HepG2 (cell line): ENCODE measurements at regions not wholly inside any gene's neighbourhood (a gene's known extent, or its start where the extent isn't known, plus 50 kb on each side); places are given as distances from the start of the nearest gene placed in this dataset.

ENCODE experiments used
- ATAC-seq: fragments of 200-7000 bp; cut with Tn5 transposase; 3 replicates; pipeline ENCODE4 v1.9.1; 2020; ENCODE audit warnings: mild to moderate bottlenecking, moderate library complexity
- BruUV-seq: library from RNA; stranded (reverse); fragments of 400-500 nt; replicated peaks from 2 replicates; lab custom pipeline; 2021; lab: Mats Ljungman, UMichigan
- CTCF ChIA-PET: fragments of 300-600 bp; formaldehyde crosslinking; extraction: SDS; loops from one replicate; lab custom pipeline; 2021; ENCODE audit warnings: low total read pairs, inconsistent platforms, low intra/inter-chr PET ratio; lab: Yijun Ruan, JAX
- POLR2A ChIA-PET: fragments of 350-600 bp; sonication (Branson Sonifier 250); formaldehyde crosslinking; loops from one replicate; lab custom pipeline; 2020; ENCODE audit warnings: antibody characterized with exemption, inconsistent platforms; lab: Yijun Ruan, JAX
- DNase-seq: peaks from one replicate; pipeline ENCODE4 v3.0.0-alpha.2; 2015; ENCODE audit warnings: low spot score
- FAIRE-seq: peaks from 3 replicates; lab custom pipeline; 2011; peaks lifted over from hg19 to GRCh38; lab: Jason Lieb, UNC
- H2AFZ ChIP-seq: one replicate; pipeline ENCODE4 v1.6.1; 2011; ENCODE audit warnings: low read length, inconsistent platforms
- H3K27ac ChIP-seq: fragments of 300-600 bp; 3 replicates; pipeline ENCODE4 v1.8.0; 2011; ENCODE audit warnings: mixed run types, mild to moderate bottlenecking, mixed read lengths, low read length, inconsistent platforms; ENCODE audit not compliant: insufficient read depth; ENCODE audit errors: extremely low read length
- H3K27me3 ChIP-seq, 2 experiments: fragments of 200-600 bp in 1 of 2; 2 replicates in 1 of 2; 3 replicates in 1 of 2; pipeline versions ENCODE4 v1.6.0 to v1.8.0; 2011; ENCODE audit warnings: low read length in 2 of 2, mild to moderate bottlenecking in 2 of 2, moderate library complexity in 2 of 2, inconsistent platforms in 1 of 2; ENCODE audit not compliant: insufficient read depth in 2 of 2, control insufficient read depth in 1 of 2
- H3K36me3 ChIP-seq, 2 experiments: fragments of 200-600 bp in 1 of 2; replicated peaks in 1 of 2; 2 replicates in 1 of 2; 3 replicates in 1 of 2; pipeline versions ENCODE4 v1.5.1 to v1.8.0; 2011; ENCODE audit warnings: low read length in 2 of 2, inconsistent platforms in 1 of 2; ENCODE audit not compliant: insufficient read depth in 2 of 2, control insufficient read depth in 1 of 2
- H3K4me1 ChIP-seq: 2 replicates; pipeline ENCODE4 v1.5.1; 2012; ENCODE audit warnings: low read length, inconsistent platforms; ENCODE audit not compliant: insufficient read depth
- H3K4me2 ChIP-seq: 2 replicates; pipeline ENCODE4 v1.6.0; 2011; ENCODE audit warnings: low read depth, low read length, inconsistent platforms
- H3K4me3 ChIP-seq, 3 experiments: fragments of 200-600 bp in 1 of 3; sonication (generic), shearing (Covaris generic) in 1 of 3; replicated peaks in 1 of 3; 2 replicates each; pipeline ENCODE4 v1.5.1; 2011 to 2016; ENCODE audit warnings: low read length in 3 of 3, inconsistent platforms in 2 of 3, low read depth in 2 of 3, mild to moderate bottlenecking in 2 of 3, control low read depth in 1 of 3, mixed read lengths in 1 of 3; ENCODE audit not compliant: insufficient read depth in 1 of 3
- H3K79me2 ChIP-seq: one replicate; pipeline ENCODE4 v1.6.1; 2011; ENCODE audit warnings: low read length, inconsistent platforms; ENCODE audit not compliant: insufficient read depth
- H3K9ac ChIP-seq: 2 replicates; pipeline ENCODE4 v1.6.0; 2011; ENCODE audit warnings: mild to moderate bottlenecking, low read depth, low read length, inconsistent platforms; ENCODE audit not compliant: insufficient read depth
- H3K9me3 ChIP-seq: 2 replicates; pipeline ENCODE4 v1.5.1; 2012; ENCODE audit warnings: mild to moderate bottlenecking, low read length
- H4K20me1 ChIP-seq: 2 replicates; pipeline ENCODE4 v1.6.0; 2011; ENCODE audit warnings: inconsistent platforms, mild to moderate bottlenecking, low read length, moderate library complexity; ENCODE audit not compliant: insufficient read depth
- ATF4 ChIP-seq, 2 experiments: fragments of 450-650 bp in 1 of 2; sonication (generic) in 1 of 2; formaldehyde crosslinking; IDR thresholded peaks; 2 replicates each; pipeline versions ENCODE4 v1.5.0 to v1.8.0; 2020 to 2022; ENCODE audit warnings: mild to moderate bottlenecking in 1 of 2, missing genetic modification reagents in 1 of 2
- GZF1 ChIP-seq: sonication (generic); formaldehyde crosslinking; IDR thresholded peaks from 2 replicates; pipeline ENCODE4 v1.5.1; 2020; ENCODE audit warnings: mild to moderate bottlenecking, missing genetic modification reagents
- MTA3 ChIP-seq: sonication (generic); formaldehyde crosslinking; IDR thresholded peaks from 2 replicates; pipeline ENCODE4 v1.4.0; 2020; ENCODE audit warnings: missing genetic modification reagents
- RORA ChIP-seq: sonication (generic); formaldehyde crosslinking; IDR thresholded peaks from 2 replicates; pipeline ENCODE4 v1.5.0; 2020; ENCODE audit warnings: mild to moderate bottlenecking, missing genetic modification reagents, moderate library complexity
- SMYD3 ChIP-seq: sonication (generic); formaldehyde crosslinking; IDR thresholded peaks from 2 replicates; pipeline ENCODE4 v1.8.1; 2023; ENCODE audit warnings: mild to moderate bottlenecking, missing genetic modification reagents
- STAG1 ChIP-seq: sonication (generic); formaldehyde crosslinking; IDR thresholded peaks from 2 replicates; pipeline ENCODE4 v1.4.0; 2020; ENCODE audit warnings: missing genetic modification reagents
- TRAFD1 ChIP-seq: sonication (generic); formaldehyde crosslinking; IDR thresholded peaks from 2 replicates; pipeline ENCODE4 v1.5.1; 2020; ENCODE audit warnings: missing genetic modification reagents, mild to moderate bottlenecking, borderline replicate concordance
- ZBTB14 ChIP-seq: sonication (generic); formaldehyde crosslinking; IDR thresholded peaks from 2 replicates; pipeline ENCODE4 v1.4.0; 2020; ENCODE audit warnings: missing genetic modification reagents
- ZHX2 ChIP-seq, 2 experiments: sonication (generic) in 1 of 2; formaldehyde crosslinking in 1 of 2; IDR thresholded peaks; 2 replicates each; pipeline versions ENCODE4 v1.6.1 to v1.9.0; 2014 to 2022; ENCODE audit warnings: antibody characterized with exemption in 1 of 2, borderline replicate concordance in 1 of 2, inconsistent platforms in 1 of 2, low read depth in 1 of 2, missing genetic modification reagents in 1 of 2
- ZNF660 ChIP-seq: sonication (generic); formaldehyde crosslinking; IDR thresholded peaks from 2 replicates; pipeline ENCODE4 v1.5.1; 2020; ENCODE audit warnings: mild to moderate bottlenecking, low read depth, missing genetic modification reagents, borderline replicate concordance
- ZNF816 ChIP-seq: sonication (generic); formaldehyde crosslinking; IDR thresholded peaks from 2 replicates; pipeline ENCODE4 v1.8.0; 2022; ENCODE audit warnings: missing genetic modification reagents, mild to moderate bottlenecking, borderline replicate concordance
- WGBS: methylation state at CpG from one replicate; pipeline ENCODE4 v1.1.6; 2017; ENCODE audit warnings: low lambda C conversion rate; 5-methylcytosine and 5-hydroxymethylcytosine counted together
- in situ Hi-C: cut with HindIII; loops from 2 replicates; pipeline ENCODE4 v1.10.0; 2017; ENCODE audit warnings: low pct_unique_long_range_greater_than_20kb; ENCODE audit not compliant: extremely low pct_ligation_motif_present
- intact Hi-C: fragments of 100-400 bp; cut with micrococcal nuclease; formaldehyde crosslinking; loops from one replicate; pipeline ENCODE4 v1.10.0; 2022; ENCODE audit not compliant: unreplicated experiment

GRCh38 chr3:70471464-70472342, 159.3 kb upstream of the MDFIC2 start:
- H4K20me1 ChIP-seq: no peaks in the 10 kb centered on the region
- no peaks in the 10 kb centered on the region for H3K9me3 ChIP-seq
- ATAC-seq (no peak), FAIRE-seq (no peak), DNase-seq (no peak)
- H3K79me2 ChIP-seq: no peaks in the 10 kb centered on the region
- H3K9ac ChIP-seq: no peak overlapping the region
- no peaks in the 10 kb centered on the region for H3K36me3 ChIP-seq
- 14% methylated on average over 3 of the region's 4 CpGs for whole genome bisulfite sequencing
- no peak overlapping the region for H3K27ac ChIP-seq
- H3K4me1 ChIP-seq: no peaks in the 10 kb centered on the region
- no peaks in the 10 kb centered on the region for H3K27me3 ChIP-seq
- no peak overlapping the region for H3K4me3 ChIP-seq
- CTCF ChIA-PET: no interaction called here
- POLR2A ChIA-PET: no interaction called here
- intact Hi-C loops: no loop called here
- no peak overlapping the region for H2AFZ ChIP-seq
- BruUV-seq: no TSS peak
- in situ Hi-C loops: no loop called here
- no peak overlapping the region for H3K4me2 ChIP-seq
- TF ChIP-seq RORA (CRISPR knock-in tag) (no peak), GZF1 (CRISPR knock-in tag) (no peak), ZBTB14 (no peak), SMYD3 (CRISPR knock-in tag) (no peak), MTA3 (CRISPR knock-in tag) (no peak), ZNF660 (CRISPR knock-in tag) (no peak), STAG1 (CRISPR knock-in tag) (no peak), ATF4 (CRISPR knock-in tag; IDR thresholded peaks at IDR 0.05) (no peak), TRAFD1 (CRISPR knock-in tag) (no peak), ZHX2 (IDR thresholded peaks at IDR 0.05; ENCODE audit: low read depth) (no peak), ZHX2 (CRISPR knock-in tag; IDR thresholded peaks at IDR 0.05; ENCODE audit: borderline replicate concordance) (no peak), ZNF816 (CRISPR knock-in tag) (no peak)
